ENCODE measurements at regions not wholly inside any gene's neighbourhood (a gene's known extent, or its start where the extent isn't known, plus 50 kb on each side); places are given as distances from the start of the nearest gene placed in this dataset.
"Not testable (repeated sequence)": the region's sequence is repeated elsewhere in the genome, so short reads cannot be mapped to it uniquely, and the experiment has no call there.

DNA sequence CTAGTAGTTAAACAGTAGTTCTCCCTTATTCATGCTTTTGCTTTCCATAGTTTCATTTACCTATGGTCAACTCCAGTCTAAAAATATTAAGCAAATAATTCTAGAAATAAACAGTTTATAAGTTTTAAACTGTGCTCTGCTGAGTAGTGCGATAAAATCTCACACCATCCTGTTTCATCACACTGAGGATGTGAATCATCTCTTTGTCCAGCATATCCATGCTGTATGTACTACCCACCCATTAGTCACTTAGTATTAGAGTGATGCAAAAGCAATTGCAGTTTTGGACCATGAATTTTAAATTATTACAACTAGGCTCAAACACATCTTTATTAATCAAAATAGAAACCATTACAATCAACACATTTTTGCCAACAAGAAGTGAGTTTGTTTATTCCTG is 187.4 kb downstream of the TEX13C start:
- no peak for DNase-seq

DNA sequence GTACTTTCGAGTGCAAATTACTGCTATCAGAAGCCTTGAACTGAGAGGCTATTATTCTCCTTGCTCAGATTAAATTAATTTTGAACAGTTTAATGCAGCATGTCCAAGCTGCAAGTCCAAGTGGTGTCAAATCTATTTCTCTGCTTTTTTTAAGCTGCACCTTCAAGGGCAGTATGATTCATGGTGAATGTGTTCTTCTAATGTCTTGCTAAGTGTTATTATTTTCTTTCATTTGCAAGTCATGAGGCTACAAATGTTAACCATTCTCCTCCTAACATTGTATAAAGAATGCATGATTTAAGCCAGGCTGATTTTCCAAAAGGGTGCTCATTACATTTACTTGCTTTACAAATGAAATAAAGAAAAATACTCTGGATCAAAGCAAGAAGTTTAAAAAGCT is 200.4 kb downstream of the TEX13C start:
- DNase-seq, result no peak

DNA sequence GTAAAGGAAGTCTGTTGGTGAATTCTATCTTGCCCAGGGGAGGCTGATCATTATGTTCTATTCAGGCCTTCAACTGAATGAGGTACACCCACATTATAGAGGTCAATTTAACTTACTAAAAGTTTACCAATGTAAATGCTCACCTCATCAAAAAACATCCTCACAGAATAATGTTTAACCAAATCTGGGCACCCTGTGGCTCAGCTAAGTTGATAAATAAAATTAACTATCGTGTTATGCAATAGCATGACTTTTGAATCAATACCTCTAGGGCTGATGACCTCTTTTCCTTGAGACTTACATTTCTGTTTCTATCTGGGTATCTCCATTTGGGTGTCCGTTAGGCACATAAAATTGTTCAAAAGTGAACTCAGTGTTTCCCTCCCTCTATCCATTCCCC is 203.1 kb downstream of the TEX13C start:
- no peak for DNase-seq

DNA sequence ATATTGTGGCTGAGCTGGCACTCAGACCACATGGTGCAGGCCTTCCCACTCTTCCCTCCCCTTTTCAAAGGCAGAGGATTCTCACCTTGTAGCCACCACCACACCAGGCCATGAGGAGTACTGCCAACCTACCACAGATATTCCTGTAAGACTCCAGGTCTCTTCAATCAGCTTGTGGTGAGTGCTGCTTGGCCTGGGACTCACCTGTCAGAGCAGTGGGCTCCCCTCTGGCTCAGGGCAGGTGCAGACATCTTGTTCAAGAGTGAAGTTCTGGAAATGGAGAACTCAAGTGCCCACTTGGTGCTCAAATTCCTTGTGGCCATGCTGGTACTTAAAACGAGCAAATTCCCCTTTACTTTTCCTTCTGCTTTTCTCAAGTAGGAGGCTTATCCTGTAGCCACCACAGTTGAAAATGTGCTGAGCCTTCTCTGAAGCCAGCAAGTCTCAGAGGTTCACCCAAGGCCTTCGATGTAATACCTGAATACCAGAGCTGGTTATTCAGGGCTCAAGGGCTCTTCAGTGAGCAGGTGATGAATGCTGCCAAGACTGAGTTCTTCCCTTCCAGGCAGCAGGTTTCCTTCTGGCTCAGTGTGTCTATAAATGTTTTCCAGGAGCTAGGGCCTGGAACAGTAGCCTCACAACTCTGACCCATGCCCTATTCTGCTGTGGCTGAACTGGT is 212.9 kb downstream of the TEX13C start:
- DNase-seq, result no peak

DNA sequence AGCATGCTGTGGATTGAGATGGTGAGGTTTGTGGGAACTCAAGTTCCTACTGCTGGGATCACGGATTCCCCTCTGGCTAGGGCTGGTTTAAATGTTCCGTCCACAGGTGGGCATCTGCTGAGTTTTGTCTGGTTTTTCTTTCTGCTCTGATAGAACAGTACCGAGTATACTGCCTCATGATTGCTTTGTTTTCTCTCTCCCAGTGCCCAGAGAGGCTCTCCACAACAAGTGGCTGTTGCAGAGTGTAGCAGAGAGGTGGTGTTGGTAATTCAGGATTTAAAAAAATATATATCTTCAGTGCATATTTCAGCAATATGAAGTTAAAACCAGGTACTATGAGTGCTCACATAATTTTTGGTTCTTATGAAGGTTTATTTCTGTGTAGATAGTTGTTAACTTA is 213.7 kb downstream of the TEX13C start:
- no peak for DNase-seq

DNA sequence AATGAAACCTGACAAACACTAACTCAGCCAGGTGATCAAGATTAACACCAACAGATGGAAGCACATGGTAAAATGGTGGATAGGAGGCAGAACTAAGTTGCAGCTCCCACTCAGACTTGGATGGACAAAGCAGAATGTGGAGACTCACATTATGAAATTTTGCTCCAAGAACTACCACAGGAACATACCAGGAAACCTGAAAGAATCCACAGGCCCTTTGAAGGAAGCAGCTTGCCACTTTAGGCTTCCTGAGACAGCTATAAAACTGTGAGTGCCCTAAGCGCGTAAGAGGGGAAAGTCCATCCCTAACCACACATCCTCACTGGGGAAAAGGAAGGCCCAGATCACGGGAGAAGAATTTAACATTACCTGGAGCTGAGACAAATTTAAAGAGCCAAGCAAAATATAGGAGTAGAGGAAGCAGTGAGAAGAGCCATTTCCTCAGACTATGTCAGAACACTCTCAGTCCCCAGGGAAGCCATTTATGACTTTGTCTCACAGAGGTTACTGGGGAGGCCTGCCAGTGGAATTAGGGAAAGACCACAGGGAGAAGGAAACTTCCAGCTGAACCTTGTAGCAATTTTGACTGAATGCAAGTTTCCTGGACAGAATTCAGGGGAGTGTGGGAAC is 224.5 kb downstream of the TEX13C start:
- DNase-seq, result no peak

DNA sequence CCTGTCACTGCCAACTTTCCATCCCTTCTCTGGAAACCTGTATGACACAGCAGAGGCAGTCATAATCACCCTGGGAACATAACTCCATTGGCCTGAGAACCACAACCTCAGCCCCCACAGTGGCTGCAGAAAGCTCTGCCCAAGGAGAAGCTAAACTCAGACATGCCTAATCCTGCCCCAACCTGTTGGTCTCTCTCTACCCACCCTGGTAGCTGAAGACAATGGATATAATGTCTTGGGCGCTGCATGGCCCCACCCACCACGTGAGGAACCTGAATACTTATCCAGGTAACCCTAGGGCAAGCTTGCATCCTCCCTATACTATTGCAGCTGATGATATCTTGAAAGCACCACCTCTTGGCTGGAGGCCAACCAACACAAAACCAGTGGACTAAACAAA is 225.2 kb downstream of the TEX13C start:
- no peak for DNase-seq

DNA sequence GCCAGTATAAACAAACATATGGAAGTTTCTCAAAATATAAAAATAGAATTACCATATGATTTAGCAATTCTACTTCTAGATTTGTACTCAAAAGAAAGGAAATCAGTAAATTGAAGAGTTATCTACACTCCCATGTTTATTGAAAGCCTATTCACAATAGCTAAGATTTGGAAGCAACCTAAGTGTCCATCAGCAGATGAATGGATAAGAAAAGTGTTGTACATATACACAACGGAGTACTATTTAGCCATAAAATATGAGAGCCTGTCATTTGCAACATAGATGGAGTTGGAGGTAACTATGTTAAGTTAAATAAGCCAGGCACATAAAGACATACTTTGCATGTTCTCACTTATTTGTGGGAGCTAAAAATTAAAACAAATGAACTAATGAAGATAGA is 257.8 kb downstream of the TEX13C start:
- no peak for DNase-seq

DNA sequence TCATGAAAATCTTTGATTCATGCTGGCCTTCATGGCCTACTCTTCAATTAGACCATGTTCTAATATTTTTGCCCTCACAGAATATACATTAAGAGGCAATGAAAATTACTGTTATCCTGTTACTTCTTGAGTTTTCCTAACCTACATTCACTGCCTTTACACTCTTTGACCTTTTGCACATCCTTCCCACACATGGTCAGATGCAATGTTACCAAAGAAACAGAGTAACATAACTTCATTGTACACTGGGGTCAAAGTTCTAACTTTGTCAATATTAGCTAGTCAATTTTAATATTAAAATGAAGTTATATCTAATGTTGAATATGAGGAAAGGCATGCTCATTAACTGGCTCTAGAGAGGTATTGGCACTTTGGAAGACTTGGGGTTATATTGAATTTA is 284.8 kb downstream of the TEX13C start:
- no peak for DNase-seq

DNA sequence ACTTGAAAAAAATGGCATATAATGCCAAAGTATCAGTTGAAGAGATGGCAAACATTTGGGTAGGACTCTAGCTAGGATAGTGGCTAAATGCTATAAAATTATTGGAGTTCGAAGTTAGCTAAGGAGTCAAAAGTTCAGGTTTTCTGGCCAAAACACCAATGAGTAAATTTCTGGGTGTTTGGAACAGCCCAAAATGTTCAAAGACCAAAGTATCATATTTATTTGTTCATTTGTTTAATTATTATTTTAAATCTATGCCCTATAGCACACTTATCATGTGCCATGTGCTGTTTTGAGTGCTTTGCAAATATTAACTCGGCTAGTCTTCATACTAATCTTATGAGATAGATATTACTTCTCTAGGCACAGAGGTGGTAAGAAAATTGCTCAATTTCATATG is 285.5 kb downstream of the TEX13C start:
- no peak for DNase-seq

DNA sequence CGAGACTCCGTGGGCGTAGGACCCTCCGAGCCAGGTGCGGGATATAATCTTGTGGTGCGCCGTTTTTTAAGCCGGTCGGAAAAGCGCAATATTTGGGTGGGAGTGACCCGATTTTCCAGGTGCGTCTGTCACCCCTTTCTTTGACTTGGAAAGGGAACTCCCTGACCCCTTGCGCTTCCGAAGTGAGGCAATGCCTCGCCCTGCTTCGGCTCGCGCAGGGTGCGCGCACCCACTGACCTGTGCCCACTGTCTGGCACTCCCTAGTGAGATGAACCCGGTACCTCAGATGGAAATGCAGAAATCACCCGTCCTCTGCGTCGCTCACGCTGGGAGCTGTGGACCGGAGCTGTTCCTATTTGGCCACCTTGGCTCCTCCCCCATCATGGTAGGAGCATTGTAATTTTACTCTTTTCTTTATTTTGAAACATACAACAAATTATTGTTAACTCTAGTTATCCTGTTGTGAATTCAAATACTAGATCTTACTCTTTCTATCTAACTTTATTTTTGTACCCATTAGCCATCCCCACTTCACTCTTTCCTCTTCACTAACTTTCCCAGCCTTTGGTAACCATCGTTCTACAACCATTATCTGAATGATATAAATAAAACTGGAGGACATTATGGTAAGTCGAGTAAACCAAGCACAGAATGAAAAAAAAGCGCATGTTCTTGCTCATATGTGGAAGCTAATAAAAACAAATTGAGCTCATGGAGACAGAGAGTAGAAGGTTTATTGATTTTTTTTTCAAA is 295.1 kb downstream of the TEX13C start:
- not testable (repeated sequence) for DNase-seq

DNA sequence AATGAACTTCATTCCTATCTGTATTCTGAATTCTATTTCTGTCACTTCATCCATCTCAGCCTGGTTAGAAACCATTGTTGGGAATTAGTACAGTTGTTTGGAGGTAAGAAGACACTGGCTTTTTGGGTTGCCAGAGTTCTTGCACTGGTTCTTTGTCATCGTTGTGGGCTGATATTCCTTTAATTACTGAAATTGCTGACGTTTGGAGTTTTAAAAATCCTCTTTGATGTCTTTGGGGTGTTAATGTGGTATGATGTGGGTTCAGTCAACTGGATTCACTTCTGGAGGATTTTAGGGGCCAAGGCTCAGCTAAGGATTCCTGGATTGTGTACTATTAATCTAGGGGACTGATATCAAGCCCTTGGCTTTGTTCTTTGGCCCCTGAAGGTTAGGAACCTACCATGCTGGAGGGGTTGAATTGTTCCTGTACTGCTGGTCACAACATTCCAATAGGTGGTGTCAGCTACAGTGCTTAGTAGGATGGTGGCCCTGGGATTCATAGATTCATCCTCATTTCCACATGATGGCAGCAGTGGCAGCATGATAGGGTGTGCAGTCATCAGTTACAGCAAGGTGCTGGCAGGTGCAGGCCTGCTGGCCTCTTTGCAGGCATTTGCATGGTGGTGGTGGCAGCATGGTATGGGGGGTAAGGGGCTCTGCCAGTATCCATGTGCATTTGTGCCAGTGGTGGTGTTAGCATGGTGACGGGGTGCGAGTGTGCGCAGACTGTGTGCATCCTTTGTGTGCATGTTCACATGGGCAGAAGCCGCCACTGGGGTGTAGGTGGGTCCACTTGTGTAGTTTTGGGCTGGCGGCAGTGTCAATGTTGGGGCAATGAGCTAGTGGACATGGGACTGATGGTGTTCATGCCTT is 301.3 kb downstream of the TEX13C start:
- DNase-seq, result no peak

DNA sequence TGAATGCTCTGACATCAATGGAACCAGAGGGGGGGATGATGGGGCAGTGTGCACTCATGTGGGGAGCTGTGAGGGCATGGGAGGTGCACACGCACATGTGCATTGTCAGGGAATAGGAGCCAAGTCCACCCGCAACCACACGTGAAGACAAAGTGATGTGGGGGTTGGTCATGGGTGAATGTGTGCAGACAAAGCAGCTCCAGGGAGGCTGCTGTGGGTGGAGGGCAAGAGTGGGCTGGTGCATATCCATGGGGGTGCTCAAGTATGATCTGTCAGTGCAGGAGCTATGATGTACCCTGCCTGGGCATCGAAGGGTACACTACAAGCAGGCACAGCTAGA is 301.9 kb downstream of the TEX13C start:
- no peak for DNase-seq

DNA sequence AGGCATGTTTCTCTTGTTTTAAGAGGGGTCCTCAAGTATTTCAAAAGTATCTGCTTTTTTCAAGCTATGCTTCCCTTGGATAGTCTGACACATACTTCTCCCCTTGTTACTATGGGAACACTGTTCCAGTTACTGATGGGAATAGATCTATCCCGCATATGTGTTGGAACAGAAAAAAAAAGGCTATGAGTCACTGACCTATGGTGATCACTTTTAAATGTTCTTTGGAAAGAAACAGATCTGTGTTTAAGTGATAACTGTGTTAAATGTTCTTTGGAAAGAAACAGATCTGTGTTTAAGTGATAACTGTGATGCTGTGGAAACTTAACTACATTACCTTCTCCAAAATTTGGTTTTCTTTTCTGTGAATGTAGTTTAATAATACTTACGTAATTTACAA is 303.2 kb downstream of the TEX13C start:
- no peak for DNase-seq

DNA sequence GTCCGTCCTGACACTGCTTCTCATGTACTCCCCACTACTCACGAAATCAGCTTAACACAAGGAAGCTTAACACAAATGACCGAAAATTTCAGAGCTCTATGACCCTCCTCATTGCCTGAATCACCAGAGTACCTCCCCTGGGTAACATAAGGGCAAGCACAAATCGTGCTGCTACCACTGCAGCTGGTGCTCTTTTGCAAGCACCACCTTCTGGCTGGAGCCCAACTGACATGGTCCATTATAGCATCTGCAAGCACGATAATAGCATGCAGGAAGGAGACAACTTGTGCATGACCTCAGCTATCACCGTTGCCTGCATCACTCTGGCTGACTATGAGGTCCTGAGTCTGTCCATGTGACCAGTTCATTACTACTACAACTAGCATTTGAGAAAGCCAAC is 308.0 kb downstream of the TEX13C start:
- no peak for DNase-seq

DNA sequence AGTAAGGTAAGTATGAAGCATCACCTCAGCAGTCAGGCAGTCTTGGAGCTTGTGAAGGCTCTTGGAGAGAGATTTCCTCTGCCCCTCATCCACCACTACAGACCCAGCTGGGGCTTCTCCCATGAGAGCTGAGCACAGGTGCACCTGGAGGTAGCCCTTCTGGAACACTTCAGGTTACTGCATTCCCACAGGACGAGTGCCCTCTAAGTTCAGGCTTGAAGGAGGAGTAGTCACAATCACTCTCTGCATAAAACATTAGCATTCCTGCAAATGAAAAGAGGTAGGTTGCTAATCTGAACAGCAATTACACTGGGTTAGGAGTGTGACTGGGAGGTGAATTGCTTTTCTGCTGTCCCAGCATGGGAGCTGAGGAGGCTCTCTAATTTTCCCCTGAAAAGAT is 308.8 kb downstream of the TEX13C start:
- no peak for DNase-seq

DNA sequence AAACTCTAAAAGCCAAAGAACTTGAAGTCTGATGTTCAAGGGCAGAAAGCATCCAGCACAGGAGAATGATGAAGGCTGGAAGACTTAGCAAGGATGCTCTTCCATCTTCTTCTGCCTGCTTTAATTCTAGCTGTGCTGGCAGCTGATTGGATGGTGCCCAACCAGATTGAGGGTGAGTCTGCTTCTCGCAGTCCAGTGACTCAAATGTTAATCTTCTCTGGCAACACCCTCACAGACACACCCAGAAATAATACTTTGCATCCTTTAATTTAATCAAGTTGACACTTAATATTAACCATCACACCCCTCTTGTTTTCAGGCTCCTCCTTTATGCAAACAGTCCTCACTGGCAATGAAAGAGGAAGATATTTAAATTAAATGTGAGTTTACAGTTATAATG is 321.7 kb downstream of the TEX13C start:
- DNase-seq, result no peak

DNA sequence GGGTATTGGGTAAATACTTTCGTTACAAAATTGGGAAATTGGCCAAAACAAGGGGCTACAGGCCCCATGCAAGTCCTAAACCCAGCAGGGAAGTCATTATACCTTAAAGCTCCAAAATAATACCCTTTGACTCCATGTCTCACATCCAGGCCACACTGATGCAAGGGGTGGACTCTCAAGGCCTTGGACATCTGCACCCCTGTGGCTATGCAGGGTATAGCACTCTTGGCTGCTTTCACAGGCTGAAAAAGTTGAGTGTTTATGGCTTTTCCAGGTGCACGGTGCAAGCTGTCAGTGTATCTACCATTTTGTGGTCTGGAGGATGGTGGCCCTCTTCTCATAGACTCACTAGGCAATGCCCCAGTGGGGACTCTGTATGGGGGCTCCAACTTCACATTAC is 326.5 kb downstream of the TEX13C start:
- no peak for DNase-seq

DNA sequence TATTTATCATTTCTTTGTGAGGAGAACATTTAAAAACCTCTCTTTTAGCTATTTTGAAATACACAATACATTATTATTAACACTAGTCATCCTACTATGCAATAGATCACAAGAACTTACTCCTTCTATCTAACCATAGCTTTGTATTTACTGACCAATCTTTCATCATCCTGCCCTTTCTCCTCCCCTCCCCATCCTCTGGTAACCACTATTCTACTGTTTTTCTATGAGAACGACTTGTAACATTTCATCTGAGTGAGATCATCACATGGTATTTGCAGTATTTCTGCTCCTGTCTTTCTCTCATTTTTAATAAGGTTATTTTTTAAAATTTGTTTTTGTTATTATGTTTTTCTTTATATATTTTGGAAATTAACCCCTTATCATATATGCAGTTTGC is 331.8 kb downstream of the TEX13C start:
- no peak for DNase-seq

DNA sequence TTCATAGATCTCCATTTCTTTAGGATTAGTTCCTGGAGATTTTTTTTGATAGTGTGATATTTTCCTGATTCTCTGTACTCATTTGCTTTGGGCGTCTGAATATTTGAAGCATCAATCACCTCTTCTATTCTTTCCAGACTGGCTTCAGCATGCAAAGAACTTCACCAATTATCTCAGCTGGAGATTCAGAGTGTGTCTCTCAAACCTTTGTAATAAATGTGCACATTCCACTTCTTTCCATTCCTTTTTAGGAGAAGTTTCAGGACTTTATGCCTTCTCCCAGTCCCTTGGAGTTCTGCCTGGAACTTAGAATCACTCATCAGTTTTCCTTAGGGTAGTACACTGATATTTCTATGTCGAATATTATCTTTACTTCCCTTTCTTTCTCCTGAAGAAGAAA is 334.8 kb downstream of the TEX13C start:
- DNase-seq, result no peak

DNA sequence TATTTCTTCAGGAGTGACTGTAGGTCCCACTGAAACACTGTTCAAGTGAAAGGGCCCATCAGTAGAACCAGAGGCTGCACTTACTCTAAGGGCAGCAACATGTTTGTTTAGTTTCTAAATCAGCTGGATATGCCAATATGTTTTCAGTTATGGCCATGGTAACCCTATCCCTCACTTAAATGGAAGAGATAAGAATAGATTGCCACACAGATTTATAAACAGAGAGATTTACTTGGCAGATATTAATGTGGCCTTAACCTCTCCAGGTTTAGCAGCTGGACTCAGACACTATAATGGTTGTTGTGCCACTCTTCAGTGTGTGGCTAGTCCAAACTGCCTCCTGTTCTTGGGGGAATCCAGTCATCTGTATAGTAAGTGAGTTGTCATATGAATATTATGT is 354.1 kb downstream of the TEX13C start:
- DNase-seq, result no peak

DNA sequence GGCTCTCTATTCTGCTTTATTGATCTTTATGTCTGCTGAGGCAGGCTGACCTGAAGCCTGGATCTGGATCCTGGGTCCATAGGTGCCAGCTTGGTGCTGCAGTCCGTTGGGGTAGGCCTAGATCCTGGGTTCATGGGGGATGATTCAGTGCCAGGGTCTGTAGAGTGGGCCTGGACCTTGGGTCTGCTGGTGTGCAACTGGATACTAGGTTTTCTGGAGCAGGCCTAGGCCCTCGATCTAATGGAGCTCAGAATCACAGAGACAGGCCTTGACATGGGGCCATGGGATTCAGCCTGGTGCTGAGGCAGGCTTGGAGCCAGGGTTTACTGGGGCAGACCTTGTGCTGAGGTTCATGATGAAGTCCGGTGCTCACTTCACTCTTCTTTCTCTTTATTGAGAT is 358.6 kb downstream of the TEX13C start:
- DNase-seq, result no peak

DNA sequence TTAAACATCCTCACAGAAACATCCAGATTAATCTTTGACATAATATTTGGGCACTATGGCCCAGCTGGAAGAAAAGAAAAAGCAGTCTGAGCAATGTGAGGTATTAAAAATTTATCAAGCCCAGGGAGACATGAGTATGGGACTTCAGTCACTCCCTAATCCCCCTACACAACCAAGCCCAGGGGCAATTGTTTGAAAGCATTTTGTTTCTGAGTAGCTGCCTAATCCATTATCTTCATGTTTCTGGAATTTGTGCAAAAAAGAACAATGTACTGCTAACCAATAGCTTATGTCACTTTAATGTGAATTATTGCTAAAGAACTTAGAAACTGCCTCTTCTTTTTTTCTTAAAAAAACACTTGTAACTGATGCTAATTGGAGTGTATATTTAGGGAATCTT is 360.7 kb downstream of the TEX13C start:
- DNase-seq, result no peak

DNA sequence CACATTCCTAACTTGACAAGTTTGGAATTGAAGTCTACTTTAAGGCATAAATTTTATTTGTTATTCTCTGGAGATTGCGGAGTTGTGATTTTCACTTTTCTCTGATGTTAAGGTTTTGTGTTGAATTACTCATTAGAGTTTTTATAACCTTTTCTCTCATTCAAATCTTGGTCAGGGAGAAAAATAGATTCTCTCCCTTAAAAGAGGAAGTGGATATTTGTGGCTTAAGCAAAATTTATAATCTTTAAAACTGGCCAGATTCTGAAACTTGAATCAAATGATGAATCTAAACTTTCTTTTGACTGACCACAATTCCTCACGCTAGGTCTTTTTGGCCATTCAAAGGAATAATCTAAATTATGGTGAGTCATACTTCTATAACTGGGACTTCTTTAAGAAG is 361.4 kb downstream of the TEX13C start:
- no peak for DNase-seq

Measured in CD4-positive, alpha-beta T cell treated with Interleukin-1 beta for 1 hour (primary cell).